Natural killer cell treated with Interleukin-12 subunit alpha and Interleukin-12 subunit beta and Interleukin-15 and Interleukin-18, amount 100 ng/mL, for 72 hours (primary cell): ENCODE measurements at regions not wholly inside any gene's neighbourhood (a gene's known extent, or its start where the extent isn't known, plus 50 kb on each side); places are given as distances from the start of the nearest gene placed in this dataset.

ENCODE experiments used
- ATAC-seq, 2 donors: fragments of 150-1000 bp; cut with Tn5 transposase in 1 of 2; sonication (Bioruptor Pico), chemical (Tn5 transposase) in 1 of 2; 2 replicates each; pipeline ENCODE4 v1.10.0; 2021
- DNase-seq: peaks from one replicate; pipeline ENCODE4 v3.0.0; 2022; ENCODE audit warnings: low spot score
- H3K27ac Mint-ChIP-seq, 2 donors: 1 replicate in 1 of 2; 2 replicates in 1 of 2; pipeline ENCODE4 v1.8.0; 2022; ENCODE audit warnings: mixed read lengths in 2 of 2, mild to moderate bottlenecking in 1 of 2, moderate library complexity in 1 of 2
- H3K27me3 Mint-ChIP-seq, 2 donors: 1 replicate in 1 of 2; 2 replicates in 1 of 2; pipeline ENCODE4 v1.8.0; 2022; ENCODE audit warnings: mixed read lengths in 2 of 2
- H3K36me3 Mint-ChIP-seq: one replicate; pipeline ENCODE4 v1.8.0; 2022; ENCODE audit warnings: mixed read lengths
- H3K4me1 Mint-ChIP-seq, 2 donors: 1 replicate in 1 of 2; 2 replicates in 1 of 2; pipeline ENCODE4 v1.8.0; 2022; ENCODE audit warnings: low read depth in 2 of 2, mixed read lengths in 2 of 2, mild to moderate bottlenecking in 1 of 2
- H3K4me3 Mint-ChIP-seq: one replicate; pipeline ENCODE4 v1.8.0; 2022; ENCODE audit warnings: mixed read lengths
- H3K9me3 Mint-ChIP-seq: 2 replicates; pipeline ENCODE4 v1.8.0; 2022; ENCODE audit warnings: mixed read lengths

DNA sequence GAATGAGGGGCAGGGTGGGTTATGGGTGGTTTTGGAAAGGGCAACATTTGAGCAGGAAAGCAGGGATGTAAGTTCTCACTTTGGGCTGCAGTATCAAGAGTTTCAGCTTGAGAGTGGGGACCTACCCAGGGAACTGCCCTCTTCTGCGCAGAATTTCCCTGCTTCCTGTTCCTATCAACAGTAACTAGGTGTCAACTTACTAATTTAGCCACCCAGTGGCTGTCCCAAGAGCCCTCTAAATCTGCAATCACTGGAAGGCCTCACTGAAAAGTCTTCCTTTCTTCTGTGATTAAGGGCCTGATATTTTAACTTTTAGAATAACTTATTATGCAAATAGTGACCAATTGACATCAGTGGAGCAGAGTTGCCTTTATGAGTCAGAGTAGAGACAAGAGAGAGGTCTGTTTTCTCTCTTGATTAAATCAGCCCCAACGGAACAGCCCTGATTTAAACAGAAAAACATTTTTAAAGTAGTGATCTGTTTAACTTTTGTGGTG, 118.2 kb upstream of the RIPOR2 start:
- ATAC-seq (peak; percentile 75 to 91), DNase-seq (peak; percentile 86)
- H3K4me3 Mint-ChIP-seq = peak overlapping the region; percentile 62
- peaks cover 4% of the 10 kb centered on the region for H3K36me3 Mint-ChIP-seq
- H3K4me1 Mint-ChIP-seq = peaks cover 52 to 73% of the 10 kb centered on the region in 2 donors
- peak overlapping the region; percentile 93 to 94 for H3K27ac Mint-ChIP-seq
- H3K27me3 Mint-ChIP-seq = no peaks in the 10 kb centered on the region
- peaks cover 9% of the 10 kb centered on the region for H3K9me3 Mint-ChIP-seq

DNA sequence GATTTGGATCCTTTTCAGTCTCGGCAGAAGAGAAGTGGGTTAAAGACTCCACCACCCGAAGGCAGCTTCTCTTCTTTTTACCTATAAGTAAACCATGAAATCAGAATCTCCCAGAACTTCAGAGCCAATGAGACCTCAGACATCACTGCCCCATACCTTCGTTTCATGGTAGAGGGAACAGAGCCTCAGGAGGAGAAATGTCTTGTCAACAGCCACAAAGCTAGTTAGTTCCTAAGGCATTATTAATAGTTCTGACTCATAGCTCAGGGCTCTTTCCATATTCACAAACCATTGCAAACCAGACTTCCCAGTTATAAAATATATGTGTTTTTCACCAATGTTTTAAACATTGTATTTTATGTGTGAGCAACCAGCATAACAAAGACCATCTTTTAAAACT, 118.7 kb upstream of the RIPOR2 start:
- H3K4me3 Mint-ChIP-seq = peak overlapping the region; percentile 62
- peaks cover 50 to 71% of the 10 kb centered on the region in 2 donors for H3K4me1 Mint-ChIP-seq
- no peak for ATAC-seq

GRCh38 chr6:25056130-25056529, 120.4 kb upstream of the RIPOR2 start:
- peaks cover 9% of the 10 kb centered on the region for H3K9me3 Mint-ChIP-seq
- ATAC-seq (peak; percentile 71 to 94), DNase-seq (peak; percentile 68)
- peak overlapping the region; percentile 87 for H3K4me3 Mint-ChIP-seq
- H3K36me3 Mint-ChIP-seq = peaks cover 4% of the 10 kb centered on the region
- H3K27me3 Mint-ChIP-seq = no peaks in the 10 kb centered on the region
- H3K27ac Mint-ChIP-seq = peak overlapping the region; percentile 93 to 94
- H3K4me1 Mint-ChIP-seq = peaks cover 34 to 55% of the 10 kb centered on the region in 2 donors

More for the DNA sequence above, 118.7 kb upstream of the RIPOR2 start:
- no peak for DNase-seq
- Mint-ChIP-seq H3K27me3 (no peaks in the 10 kb centered on the region), H3K9me3 (peaks cover 9% of the 10 kb centered on the region), H3K36me3 (peaks cover 4% of the 10 kb centered on the region), H3K27ac (peak overlapping the region; percentile 93 to 94)

- H3K27me3 Mint-ChIP-seq = no peaks in the 10 kb centered on the region
- ATAC-seq (no peak), DNase-seq (no peak)
- H3K36me3 Mint-ChIP-seq = peaks cover 4% of the 10 kb centered on the region
- peaks cover 9% of the 10 kb centered on the region for H3K9me3 Mint-ChIP-seq
- peak overlapping the region; percentile 93 to 94 for H3K27ac Mint-ChIP-seq
- peaks cover 28 to 47% of the 10 kb centered on the region in 2 donors for H3K4me1 Mint-ChIP-seq
- H3K4me3 Mint-ChIP-seq = peak overlapping the region; percentile 80
These were observed 121.5 kb upstream of the RIPOR2 start for GRCh38 chr6:25057111-25057905.

DNA sequence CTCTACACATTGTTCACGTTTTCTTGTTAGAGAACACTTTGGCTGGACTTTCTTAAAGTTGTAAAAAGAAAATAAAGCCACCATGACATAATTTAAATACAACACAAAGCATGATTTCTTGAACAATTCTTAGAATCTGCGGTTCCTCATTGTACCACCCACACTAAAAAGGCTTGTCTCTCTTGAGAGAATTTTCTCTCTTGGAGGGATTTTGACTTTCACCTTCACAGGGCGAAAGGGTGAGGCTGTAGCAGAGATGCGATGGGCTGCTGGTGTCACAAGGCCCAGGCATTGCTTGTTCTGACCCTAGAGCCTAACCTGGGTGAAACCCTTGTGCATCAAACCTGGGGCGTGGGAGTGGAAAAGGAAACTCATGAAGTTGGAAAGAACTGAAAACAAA, 122.7 kb upstream of the RIPOR2 start:
- Mint-ChIP-seq H3K4me1 (peaks cover 26 to 38% of the 10 kb centered on the region in 2 donors), H3K4me3 (no peak overlapping the region), H3K27ac (no peak overlapping the region), H3K27me3 (no peaks in the 10 kb centered on the region), H3K36me3 (peaks cover 4% of the 10 kb centered on the region), H3K9me3 (peaks cover 9% of the 10 kb centered on the region)
- DNase-seq (no peak), ATAC-seq (no peak)

DNA sequence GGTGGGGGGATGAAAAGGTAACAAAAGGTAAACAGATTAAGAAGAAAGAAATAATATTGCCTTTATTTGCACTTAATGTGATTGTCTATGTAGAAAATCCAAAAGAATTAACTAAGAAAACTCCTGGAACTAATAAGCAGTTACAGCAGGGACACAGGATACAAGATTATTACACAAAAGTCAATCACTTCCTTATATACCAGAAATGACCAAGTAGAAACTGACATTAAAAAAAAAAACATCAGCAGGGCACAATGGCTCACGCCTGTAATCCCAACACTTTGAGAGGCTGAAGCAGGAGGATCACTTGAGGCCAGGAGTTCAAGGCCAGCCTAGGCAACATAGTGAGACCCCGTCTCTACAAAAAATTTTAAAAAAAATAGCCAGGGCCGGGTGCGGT, 123.2 kb upstream of the RIPOR2 start:
- ATAC-seq = no peak
- Mint-ChIP-seq H3K4me1 (peaks cover 21 to 33% of the 10 kb centered on the region in 2 donors), H3K27ac (no peak overlapping the region), H3K27me3 (no peaks in the 10 kb centered on the region), H3K4me3 (no peak overlapping the region), H3K9me3 (peaks cover 9% of the 10 kb centered on the region), H3K36me3 (peaks cover 4% of the 10 kb centered on the region)
- DNase-seq = no peak

- peaks cover 4% of the 10 kb centered on the region for H3K36me3 Mint-ChIP-seq
- ATAC-seq = no peak
- H3K4me3 Mint-ChIP-seq = no peak overlapping the region
- H3K4me1 Mint-ChIP-seq = peaks cover 13 to 21% of the 10 kb centered on the region in 2 donors
- DNase-seq = no peak
- peaks cover 9% of the 10 kb centered on the region for H3K9me3 Mint-ChIP-seq
- peak overlapping the region in 1 of 2 donors; percentile 30 for H3K27ac Mint-ChIP-seq
- no peaks in the 10 kb centered on the region for H3K27me3 Mint-ChIP-seq
These were observed 124.8 kb upstream of the RIPOR2 start for GRCh38 chr6:25060522-25060921.

GRCh38 chr6:25061289-25061936, 125.7 kb upstream of the RIPOR2 start:
- no peak overlapping the region for H3K27ac Mint-ChIP-seq
- no peak overlapping the region for H3K4me3 Mint-ChIP-seq
- H3K27me3 Mint-ChIP-seq = no peaks in the 10 kb centered on the region
- DNase-seq (no peak), ATAC-seq (no peak)
- H3K9me3 Mint-ChIP-seq = peaks cover under 1% of the 10 kb centered on the region
- peaks cover 5 to 12% of the 10 kb centered on the region in 2 donors for H3K4me1 Mint-ChIP-seq
- no peaks in the 10 kb centered on the region for H3K36me3 Mint-ChIP-seq

- DNase-seq (no peak), ATAC-seq (no peak)
- Mint-ChIP-seq H3K9me3 (no peaks in the 10 kb centered on the region), H3K4me1 (peaks cover 0 to 4% of the 10 kb centered on the region in 2 donors), H3K27ac (peak overlapping the region in 1 of 2 donors; percentile 50), H3K4me3 (no peak overlapping the region), H3K36me3 (no peaks in the 10 kb centered on the region), H3K27me3 (no peaks in the 10 kb centered on the region)
These were observed 126.5 kb upstream of the RIPOR2 start for GRCh38 chr6:25062070-25062811.

DNA sequence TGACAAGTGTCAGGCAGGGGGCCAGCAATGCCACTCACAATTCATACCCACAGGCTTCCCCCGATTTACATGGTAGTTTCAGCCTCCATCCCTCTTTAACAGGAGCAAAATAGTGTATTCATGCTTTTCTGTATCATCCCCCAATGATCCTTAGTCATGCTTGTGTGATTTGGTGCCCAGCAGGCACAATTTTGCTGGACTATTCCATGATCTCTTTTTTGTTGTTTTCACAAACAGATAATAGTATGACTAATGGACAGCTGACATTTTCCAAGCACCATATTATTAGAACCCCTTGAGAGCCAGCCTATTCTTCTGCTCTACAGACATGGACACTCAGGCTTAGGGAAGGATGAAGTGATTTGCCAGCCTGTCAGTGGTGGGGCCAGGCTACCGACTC, 128.2 kb upstream of the RIPOR2 start:
- no peak for DNase-seq

GRCh38 chr6:25065666-25066065, 129.9 kb upstream of the RIPOR2 start:
- no peak for DNase-seq
- H3K4me1 Mint-ChIP-seq = peaks cover 2 to 11% of the 10 kb centered on the region in 2 donors
- ATAC-seq = no peak
- H3K9me3 Mint-ChIP-seq = no peaks in the 10 kb centered on the region
- no peaks in the 10 kb centered on the region for H3K36me3 Mint-ChIP-seq
- no peak overlapping the region for H3K27ac Mint-ChIP-seq
- H3K27me3 Mint-ChIP-seq = no peaks in the 10 kb centered on the region
- no peak overlapping the region for H3K4me3 Mint-ChIP-seq

More for the DNA sequence above, 128.2 kb upstream of the RIPOR2 start:
- Mint-ChIP-seq H3K36me3 (no peaks in the 10 kb centered on the region), H3K4me3 (no peak overlapping the region), H3K27me3 (no peaks in the 10 kb centered on the region), H3K4me1 (no peaks in the 10 kb centered on the region), H3K27ac (peak overlapping the region in 1 of 2 donors; percentile 53), H3K9me3 (no peaks in the 10 kb centered on the region)
- ATAC-seq = no peak

DNA sequence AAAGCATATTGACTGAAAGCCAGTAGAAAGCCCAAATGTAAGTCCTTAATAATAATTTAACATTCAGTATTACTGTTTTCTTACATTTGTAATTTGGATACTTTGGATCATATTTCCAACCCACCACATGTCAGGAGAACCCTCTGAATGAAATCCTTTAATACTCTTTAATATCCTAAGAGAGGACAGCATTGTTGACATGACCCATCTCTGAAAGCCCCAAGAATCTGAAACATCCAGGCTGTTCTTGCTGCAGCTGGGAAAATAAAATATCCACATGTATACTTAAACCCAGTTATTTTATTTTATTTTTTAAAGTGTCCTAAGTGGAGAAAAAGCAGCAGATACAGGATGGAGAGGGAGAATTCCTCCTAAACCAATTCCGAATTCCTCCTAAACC, 130.8 kb upstream of the RIPOR2 start:
- Mint-ChIP-seq H3K9me3 (no peaks in the 10 kb centered on the region), H3K36me3 (no peaks in the 10 kb centered on the region), H3K4me3 (no peak overlapping the region), H3K27ac (no peak overlapping the region), H3K4me1 (peaks cover 5 to 12% of the 10 kb centered on the region in 2 donors), H3K27me3 (no peaks in the 10 kb centered on the region)
- ATAC-seq = no peak
- no peak for DNase-seq

DNA sequence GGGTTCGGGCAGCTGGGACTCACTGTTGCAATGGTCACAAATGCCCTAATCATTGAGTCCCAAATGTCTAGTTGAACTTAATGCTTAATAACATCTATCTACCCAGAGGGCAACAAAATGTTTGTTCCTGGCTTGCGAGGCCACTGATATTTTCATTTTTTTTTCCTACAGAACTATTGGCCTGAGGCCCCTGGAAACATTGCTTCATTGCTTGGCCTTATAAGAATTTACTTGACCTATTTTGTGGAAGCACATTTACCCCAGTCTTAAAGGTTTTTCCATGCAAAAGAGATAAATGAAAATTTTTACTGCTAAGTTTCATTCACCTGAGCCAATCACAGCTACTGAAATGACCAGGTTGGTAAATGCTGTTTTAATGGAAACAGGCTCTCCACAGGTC, 133.1 kb upstream of the RIPOR2 start:
- Mint-ChIP-seq H3K4me1 (peaks cover 5 to 12% of the 10 kb centered on the region in 2 donors), H3K4me3 (no peak overlapping the region)

More for the DNA sequence above, 133.1 kb upstream of the RIPOR2 start:
- H3K9me3 Mint-ChIP-seq = no peaks in the 10 kb centered on the region
- H3K36me3 Mint-ChIP-seq = no peaks in the 10 kb centered on the region
- no peaks in the 10 kb centered on the region for H3K27me3 Mint-ChIP-seq
- DNase-seq (no peak), ATAC-seq (no peak)
- no peak overlapping the region for H3K27ac Mint-ChIP-seq
